Prostate gland (tissue), 2 donors: ENCODE measurements at regions not wholly inside any gene's neighbourhood (a gene's known extent, or its start where the extent isn't known, plus 50 kb on each side); places are given as distances from the start of the nearest gene placed in this dataset.

Experiments used
- POLR2A ChIP-seq: fragments of 450-650 bp; IDR thresholded peaks from one replicate; pipeline ENCODE4 v1.6.1; 2016; ENCODE audit warnings: antibody characterized with exemption, mild to moderate bottlenecking
- POLR2AphosphoS5 ChIP-seq: sonication (generic); formaldehyde crosslinking; IDR thresholded peaks from one replicate; pipeline ENCODE4 v1.6.1; 2017; ENCODE audit warnings: antibody characterized with exemption
- TF ChIP-seq, protein P1 (sequence below), 4 experiments: fragments of 200-600 bp in 2 of 4; fragments of 450-650 bp in 2 of 4; sonication (generic) in 2 of 4; IDR thresholded peaks; 1 replicate in 3 of 4; 2 replicates in 1 of 4; pipeline ENCODE4 v1.5.1; 2016 to 2019; ENCODE audit warnings: antibody characterized with exemption in 4 of 4, mild to moderate bottlenecking in 2 of 4, moderate library complexity in 2 of 4

- TF ChIP-seq, protein P1, sequence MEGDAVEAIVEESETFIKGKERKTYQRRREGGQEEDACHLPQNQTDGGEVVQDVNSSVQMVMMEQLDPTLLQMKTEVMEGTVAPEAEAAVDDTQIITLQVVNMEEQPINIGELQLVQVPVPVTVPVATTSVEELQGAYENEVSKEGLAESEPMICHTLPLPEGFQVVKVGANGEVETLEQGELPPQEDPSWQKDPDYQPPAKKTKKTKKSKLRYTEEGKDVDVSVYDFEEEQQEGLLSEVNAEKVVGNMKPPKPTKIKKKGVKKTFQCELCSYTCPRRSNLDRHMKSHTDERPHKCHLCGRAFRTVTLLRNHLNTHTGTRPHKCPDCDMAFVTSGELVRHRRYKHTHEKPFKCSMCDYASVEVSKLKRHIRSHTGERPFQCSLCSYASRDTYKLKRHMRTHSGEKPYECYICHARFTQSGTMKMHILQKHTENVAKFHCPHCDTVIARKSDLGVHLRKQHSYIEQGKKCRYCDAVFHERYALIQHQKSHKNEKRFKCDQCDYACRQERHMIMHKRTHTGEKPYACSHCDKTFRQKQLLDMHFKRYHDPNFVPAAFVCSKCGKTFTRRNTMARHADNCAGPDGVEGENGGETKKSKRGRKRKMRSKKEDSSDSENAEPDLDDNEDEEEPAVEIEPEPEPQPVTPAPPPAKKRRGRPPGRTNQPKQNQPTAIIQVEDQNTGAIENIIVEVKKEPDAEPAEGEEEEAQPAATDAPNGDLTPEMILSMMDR (IDR thresholded peaks at IDR 0.05), result no peak
- TF ChIP-seq POLR2A (no peak), POLR2AphosphoS5 (no peak)
Measured at GRCh38 chr2:111653913-111654312, 230.1 kb downstream of the ANAPC1 start.
